ENCODE measurements at regions not wholly inside any gene's neighbourhood (a gene's known extent, or its start where the extent isn't known, plus 50 kb on each side); places are given as distances from the start of the nearest gene placed in this dataset.

DNA sequence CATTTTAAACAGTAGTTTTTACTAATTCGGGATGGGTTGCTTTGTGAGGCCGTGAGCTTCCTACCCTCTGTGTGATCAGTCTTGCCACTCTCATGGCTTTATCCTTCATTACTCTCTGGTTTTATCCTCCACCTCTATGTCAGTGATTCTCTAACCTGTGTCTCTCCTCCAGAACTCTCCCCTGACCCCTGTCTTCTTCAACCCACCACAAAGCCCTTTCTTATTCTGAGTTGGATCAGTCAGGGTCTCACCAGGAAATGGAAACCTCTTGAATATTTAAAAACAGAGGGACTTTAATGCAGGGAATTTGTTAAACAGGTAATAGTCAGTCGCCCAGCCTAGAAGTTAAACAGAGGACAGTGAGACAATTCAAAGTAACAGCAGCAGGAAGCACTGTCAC is 64.2 kb upstream of the ADPGK start:
- TF ChIP-seq, protein P1, sequence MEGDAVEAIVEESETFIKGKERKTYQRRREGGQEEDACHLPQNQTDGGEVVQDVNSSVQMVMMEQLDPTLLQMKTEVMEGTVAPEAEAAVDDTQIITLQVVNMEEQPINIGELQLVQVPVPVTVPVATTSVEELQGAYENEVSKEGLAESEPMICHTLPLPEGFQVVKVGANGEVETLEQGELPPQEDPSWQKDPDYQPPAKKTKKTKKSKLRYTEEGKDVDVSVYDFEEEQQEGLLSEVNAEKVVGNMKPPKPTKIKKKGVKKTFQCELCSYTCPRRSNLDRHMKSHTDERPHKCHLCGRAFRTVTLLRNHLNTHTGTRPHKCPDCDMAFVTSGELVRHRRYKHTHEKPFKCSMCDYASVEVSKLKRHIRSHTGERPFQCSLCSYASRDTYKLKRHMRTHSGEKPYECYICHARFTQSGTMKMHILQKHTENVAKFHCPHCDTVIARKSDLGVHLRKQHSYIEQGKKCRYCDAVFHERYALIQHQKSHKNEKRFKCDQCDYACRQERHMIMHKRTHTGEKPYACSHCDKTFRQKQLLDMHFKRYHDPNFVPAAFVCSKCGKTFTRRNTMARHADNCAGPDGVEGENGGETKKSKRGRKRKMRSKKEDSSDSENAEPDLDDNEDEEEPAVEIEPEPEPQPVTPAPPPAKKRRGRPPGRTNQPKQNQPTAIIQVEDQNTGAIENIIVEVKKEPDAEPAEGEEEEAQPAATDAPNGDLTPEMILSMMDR (IDR thresholded peaks at IDR 0.05), result no peak
- TF ChIP-seq EP300 (IDR thresholded peaks at IDR 0.05), result no peak
- TF ChIP-seq POLR2AphosphoS5 (IDR thresholded peaks at IDR 0.05), result no peak
- TF ChIP-seq POLR2A (IDR thresholded peaks at IDR 0.05; ENCODE audit: low read depth), result no peak
